Esophagus squamous epithelium (tissue), 4 donors: ENCODE measurements at regions not wholly inside any gene's neighbourhood (a gene's known extent, or its start where the extent isn't known, plus 50 kb on each side); places are given as distances from the start of the nearest gene placed in this dataset.

Experiments used
- CTCF ChIP-seq, 6 experiments: fragments of 450-650 bp in 4 of 6; fragments of 200-600 bp in 2 of 6; sonication (generic) in 2 of 6; IDR thresholded peaks; one replicate each; pipeline ENCODE4 v1.5.1; 2016 to 2019; ENCODE audit warnings: antibody characterized with exemption in 6 of 6, mild to moderate bottlenecking in 4 of 6, moderate library complexity in 4 of 6
- POLR2A ChIP-seq, 4 donors: fragments of 450-650 bp; IDR thresholded peaks; one replicate each; pipeline ENCODE4 v1.6.1; 2017; ENCODE audit warnings: antibody characterized with exemption in 4 of 4, mild to moderate bottlenecking in 4 of 4, moderate library complexity in 3 of 4

- TF ChIP-seq POLR2A (IDR thresholded peaks at IDR 0.05) (no peak), CTCF (IDR thresholded peaks at IDR 0.05) (no peak)
Measured at GRCh38 chr3:13213490-13213889, 140.3 kb upstream of the IQSEC1 start.
